ENCODE measurements at regions not wholly inside any gene's neighbourhood (a gene's known extent, or its start where the extent isn't known, plus 50 kb on each side); places are given as distances from the start of the nearest gene placed in this dataset.
A peak's percentile ranks its signal among the peaks of the same experiment; 100 is the strongest.

GRCh38 chr14:61226015-61226654 is 55.0 kb downstream of the TMEM30B start:
- TF ChIP-seq, protein P1, sequence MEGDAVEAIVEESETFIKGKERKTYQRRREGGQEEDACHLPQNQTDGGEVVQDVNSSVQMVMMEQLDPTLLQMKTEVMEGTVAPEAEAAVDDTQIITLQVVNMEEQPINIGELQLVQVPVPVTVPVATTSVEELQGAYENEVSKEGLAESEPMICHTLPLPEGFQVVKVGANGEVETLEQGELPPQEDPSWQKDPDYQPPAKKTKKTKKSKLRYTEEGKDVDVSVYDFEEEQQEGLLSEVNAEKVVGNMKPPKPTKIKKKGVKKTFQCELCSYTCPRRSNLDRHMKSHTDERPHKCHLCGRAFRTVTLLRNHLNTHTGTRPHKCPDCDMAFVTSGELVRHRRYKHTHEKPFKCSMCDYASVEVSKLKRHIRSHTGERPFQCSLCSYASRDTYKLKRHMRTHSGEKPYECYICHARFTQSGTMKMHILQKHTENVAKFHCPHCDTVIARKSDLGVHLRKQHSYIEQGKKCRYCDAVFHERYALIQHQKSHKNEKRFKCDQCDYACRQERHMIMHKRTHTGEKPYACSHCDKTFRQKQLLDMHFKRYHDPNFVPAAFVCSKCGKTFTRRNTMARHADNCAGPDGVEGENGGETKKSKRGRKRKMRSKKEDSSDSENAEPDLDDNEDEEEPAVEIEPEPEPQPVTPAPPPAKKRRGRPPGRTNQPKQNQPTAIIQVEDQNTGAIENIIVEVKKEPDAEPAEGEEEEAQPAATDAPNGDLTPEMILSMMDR (IDR thresholded peaks at IDR 0.05; ENCODE audit: low read depth, low read length): no peak
- H3K4me3 ChIP-seq (replicated peaks in 1 of 2; ENCODE audit: low read depth in 2 of 2, low read length in 2 of 2): no peak overlapping the region
- no peak for DNase-seq (ENCODE audit: low read depth in 2 of 2)

DNA sequence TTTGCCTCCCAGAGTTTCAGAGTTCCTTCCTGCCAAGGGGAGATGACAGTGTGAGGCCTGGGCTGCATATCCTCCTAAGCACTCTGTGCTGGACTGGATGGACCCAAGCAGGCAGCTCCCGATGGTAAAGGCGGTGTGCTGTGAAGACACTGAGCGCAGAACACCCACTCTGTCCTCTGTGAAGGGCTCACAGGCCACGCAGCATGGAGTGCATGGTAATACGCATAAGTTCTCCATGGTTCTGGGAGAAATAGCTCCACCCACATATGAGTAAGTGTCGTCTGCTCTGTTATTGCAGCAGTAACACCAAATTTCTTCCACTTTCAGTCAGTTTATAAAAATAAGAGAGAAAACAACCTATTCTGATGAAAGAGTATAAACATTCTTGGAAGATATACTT is 55.8 kb downstream of the TMEM30B start:
- TF ChIP-seq, protein P1 (IDR thresholded peaks at IDR 0.05; ENCODE audit: low read depth, low read length): no peak
- no peak for DNase-seq (ENCODE audit: low read depth in 2 of 2)
- H3K4me3 ChIP-seq (replicated peaks in 1 of 2; ENCODE audit: low read depth in 2 of 2, low read length in 2 of 2): no peak overlapping the region

GRCh38 chr14:61223552-61223951 is 57.6 kb downstream of the TMEM30B start:
- DNase-seq (ENCODE audit: low read depth in 2 of 2): no peak
- TF ChIP-seq, protein P1 (IDR thresholded peaks at IDR 0.05; ENCODE audit: low read depth, low read length): no peak
- no peak overlapping the region for H3K4me3 ChIP-seq (replicated peaks in 1 of 2; ENCODE audit: low read depth in 2 of 2, low read length in 2 of 2)

GRCh38 chr14:61222388-61222787 is 58.8 kb downstream of the TMEM30B start:
- H3K4me3 ChIP-seq (replicated peaks in 1 of 2; ENCODE audit: low read depth in 2 of 2, low read length in 2 of 2): no peak overlapping the region
- peak in 1 of 2 donors; percentile 88 for DNase-seq (ENCODE audit: low read depth in 2 of 2)
- TF ChIP-seq, protein P1 (IDR thresholded peaks at IDR 0.05; ENCODE audit: low read depth, low read length): no peak

DNA sequence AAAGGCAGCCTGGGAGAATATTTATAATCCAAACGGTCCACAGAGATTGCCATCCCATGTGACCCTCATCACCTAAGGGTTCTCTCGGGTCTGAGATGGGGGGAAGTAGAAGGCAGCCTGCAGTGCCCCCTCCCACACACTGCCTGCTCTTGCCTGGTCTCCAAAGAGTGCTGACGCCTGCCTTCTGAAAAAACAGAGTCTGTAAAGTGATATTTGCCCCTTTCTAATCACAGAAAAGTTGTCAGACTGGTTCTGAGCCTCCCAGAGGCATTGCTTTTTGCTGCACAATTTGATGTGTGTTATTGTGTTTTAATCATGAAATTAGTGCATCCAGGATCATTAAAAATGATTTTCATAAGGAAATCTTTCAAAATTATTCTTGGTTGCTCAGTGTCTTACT is 59.2 kb downstream of the TMEM30B start:
- TF ChIP-seq, protein P1 (IDR thresholded peaks at IDR 0.05; ENCODE audit: low read depth, low read length): no peak
- DNase-seq (ENCODE audit: low read depth in 2 of 2): no peak
- H3K4me3 ChIP-seq (replicated peaks in 1 of 2; ENCODE audit: low read depth in 2 of 2, low read length in 2 of 2): no peak overlapping the region

DNA sequence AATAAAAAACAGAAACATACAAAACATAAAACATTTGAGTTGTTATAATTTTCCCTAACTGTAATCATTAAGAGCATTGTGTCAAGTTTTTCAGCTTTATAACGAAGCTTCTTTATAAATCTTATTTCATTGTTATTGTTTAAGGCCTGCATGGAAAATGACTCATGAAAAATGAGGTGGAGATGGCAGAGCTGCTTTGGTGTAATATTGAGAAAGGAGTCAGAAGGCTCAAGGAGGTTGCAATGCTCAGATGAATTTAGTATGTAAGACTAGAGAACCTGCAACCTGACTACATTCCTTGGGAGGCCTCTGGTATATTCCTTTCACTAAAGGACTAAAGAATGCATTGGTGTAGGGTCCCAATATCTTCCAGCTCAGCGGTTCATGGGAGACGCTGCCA is 61.5 kb downstream of the TMEM30B start:
- TF ChIP-seq, protein P1 (IDR thresholded peaks at IDR 0.05; ENCODE audit: low read depth, low read length): no peak
- peak in 1 of 2 donors; percentile 61 for DNase-seq (ENCODE audit: low read depth in 2 of 2)
- H3K4me3 ChIP-seq (replicated peaks in 1 of 2; ENCODE audit: low read depth in 2 of 2, low read length in 2 of 2): no peak overlapping the region

DNA sequence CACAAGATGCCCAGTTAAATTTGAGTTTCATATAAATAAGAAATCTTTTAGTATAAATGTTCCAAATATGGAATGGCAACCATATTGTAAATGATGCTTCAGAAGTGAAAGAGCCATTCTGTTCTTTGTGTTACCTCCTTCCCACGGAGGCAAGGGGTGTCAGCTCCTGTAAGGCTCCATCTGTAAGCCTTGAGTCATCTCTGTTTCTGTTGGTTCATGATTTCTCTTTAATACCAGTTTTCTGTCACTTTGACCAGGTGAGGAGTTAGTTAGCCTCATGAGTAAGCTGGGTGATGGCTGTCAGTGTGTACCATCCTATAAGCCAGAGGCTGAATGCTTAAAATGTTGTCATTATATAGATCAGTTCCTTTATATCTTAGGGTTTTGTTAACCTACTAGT is 61.9 kb downstream of the TMEM30B start:
- no peak overlapping the region for H3K4me3 ChIP-seq (replicated peaks in 1 of 2; ENCODE audit: low read depth in 2 of 2, low read length in 2 of 2)
- peak in 1 of 2 donors; percentile 41 for DNase-seq (ENCODE audit: low read depth in 2 of 2)
- TF ChIP-seq, protein P1 (IDR thresholded peaks at IDR 0.05; ENCODE audit: low read depth, low read length): no peak

Measured in cardiac fibroblast (primary cell).